ENCODE measurements at regions not wholly inside any gene's neighbourhood (a gene's known extent, or its start where the extent isn't known, plus 50 kb on each side); places are given as distances from the start of the nearest gene placed in this dataset.

DNA sequence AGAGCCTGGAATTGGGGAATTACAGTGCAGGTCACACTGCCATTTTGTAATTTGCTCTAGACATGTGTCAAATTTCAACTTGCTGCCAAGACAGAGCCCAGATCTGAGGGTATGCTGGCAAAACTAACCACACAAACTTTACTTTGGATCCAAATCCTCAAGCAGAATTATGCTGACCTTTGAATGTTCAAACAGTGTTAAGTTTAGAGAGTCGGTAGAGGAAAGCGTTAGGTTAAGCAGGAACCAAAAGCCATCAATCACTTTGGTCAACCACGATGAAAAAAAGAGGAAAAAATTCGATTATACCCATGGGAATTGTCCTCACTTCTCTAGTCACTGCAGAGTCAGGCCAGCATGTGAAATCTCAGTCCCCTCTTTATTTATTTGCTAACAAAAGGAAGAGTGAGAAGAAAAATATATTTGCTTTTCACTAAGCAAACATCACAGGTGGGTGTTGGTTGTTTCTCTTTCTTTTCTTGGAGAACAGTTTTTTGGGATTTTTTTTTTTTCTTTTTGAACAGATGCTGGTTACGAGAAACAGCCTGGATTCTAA lies 105.1 kb upstream of the ADGRF1 start:
- DNase-seq (ENCODE audit: insufficient read length, low spot score, missing footprints) = no peak
- Histone ChIP-seq H3K4me2 (ENCODE audit: insufficient read depth, low read length) (peak overlapping the region; percentile 19), H2AFZ (ENCODE audit: low read length) (no peak overlapping the region), H3K79me2 (ENCODE audit: insufficient read depth, low read length) (no peaks in the 10 kb centered on the region), H3K36me3 (ENCODE audit: insufficient read depth, low read length) (no peaks in the 10 kb centered on the region), H3K4me3 (ENCODE audit: insufficient read depth, low read length) (no peak overlapping the region), H3K4me1 (ENCODE audit: insufficient read depth, low read length) (peaks cover 19% of the 10 kb centered on the region), H4K20me1 (ENCODE audit: insufficient read depth, low read length) (no peaks in the 10 kb centered on the region), H3K27ac (ENCODE audit: low read depth, low read length) (no peak overlapping the region), H3K27me3 (ENCODE audit: insufficient read depth, low read length) (peaks cover 3% of the 10 kb centered on the region), H3K9me3 (ENCODE audit: low read depth, low read length) (no peaks in the 10 kb centered on the region)
- TF ChIP-seq, protein P1, sequence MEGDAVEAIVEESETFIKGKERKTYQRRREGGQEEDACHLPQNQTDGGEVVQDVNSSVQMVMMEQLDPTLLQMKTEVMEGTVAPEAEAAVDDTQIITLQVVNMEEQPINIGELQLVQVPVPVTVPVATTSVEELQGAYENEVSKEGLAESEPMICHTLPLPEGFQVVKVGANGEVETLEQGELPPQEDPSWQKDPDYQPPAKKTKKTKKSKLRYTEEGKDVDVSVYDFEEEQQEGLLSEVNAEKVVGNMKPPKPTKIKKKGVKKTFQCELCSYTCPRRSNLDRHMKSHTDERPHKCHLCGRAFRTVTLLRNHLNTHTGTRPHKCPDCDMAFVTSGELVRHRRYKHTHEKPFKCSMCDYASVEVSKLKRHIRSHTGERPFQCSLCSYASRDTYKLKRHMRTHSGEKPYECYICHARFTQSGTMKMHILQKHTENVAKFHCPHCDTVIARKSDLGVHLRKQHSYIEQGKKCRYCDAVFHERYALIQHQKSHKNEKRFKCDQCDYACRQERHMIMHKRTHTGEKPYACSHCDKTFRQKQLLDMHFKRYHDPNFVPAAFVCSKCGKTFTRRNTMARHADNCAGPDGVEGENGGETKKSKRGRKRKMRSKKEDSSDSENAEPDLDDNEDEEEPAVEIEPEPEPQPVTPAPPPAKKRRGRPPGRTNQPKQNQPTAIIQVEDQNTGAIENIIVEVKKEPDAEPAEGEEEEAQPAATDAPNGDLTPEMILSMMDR (IDR thresholded peaks at IDR 0.05; ENCODE audit: extremely low read depth, low read depth, low read length) = no peak

GRCh38 chr6:47146431-47147174 lies 104.5 kb upstream of the ADGRF1 start:
- TF ChIP-seq, protein P1 (IDR thresholded peaks at IDR 0.05; ENCODE audit: extremely low read depth, low read depth, low read length) = no peak
- peaks cover 3% of the 10 kb centered on the region for H3K27me3 ChIP-seq (ENCODE audit: insufficient read depth, low read length)
- no peaks in the 10 kb centered on the region for H3K79me2 ChIP-seq (ENCODE audit: insufficient read depth, low read length)
- H3K9me3 ChIP-seq (ENCODE audit: low read depth, low read length) = no peaks in the 10 kb centered on the region
- no peak overlapping the region for H3K4me3 ChIP-seq (ENCODE audit: insufficient read depth, low read length)
- H2AFZ ChIP-seq (ENCODE audit: low read length) = peak overlapping the region; percentile 41
- peaks cover 19% of the 10 kb centered on the region for H3K4me1 ChIP-seq (ENCODE audit: insufficient read depth, low read length)
- no peaks in the 10 kb centered on the region for H4K20me1 ChIP-seq (ENCODE audit: insufficient read depth, low read length)
- no peak overlapping the region for H3K27ac ChIP-seq (ENCODE audit: low read depth, low read length)
- no peak for DNase-seq (ENCODE audit: insufficient read length, low spot score, missing footprints)
- H3K4me2 ChIP-seq (ENCODE audit: insufficient read depth, low read length) = peak overlapping the region; percentile 19
- H3K36me3 ChIP-seq (ENCODE audit: insufficient read depth, low read length) = no peaks in the 10 kb centered on the region

DNA sequence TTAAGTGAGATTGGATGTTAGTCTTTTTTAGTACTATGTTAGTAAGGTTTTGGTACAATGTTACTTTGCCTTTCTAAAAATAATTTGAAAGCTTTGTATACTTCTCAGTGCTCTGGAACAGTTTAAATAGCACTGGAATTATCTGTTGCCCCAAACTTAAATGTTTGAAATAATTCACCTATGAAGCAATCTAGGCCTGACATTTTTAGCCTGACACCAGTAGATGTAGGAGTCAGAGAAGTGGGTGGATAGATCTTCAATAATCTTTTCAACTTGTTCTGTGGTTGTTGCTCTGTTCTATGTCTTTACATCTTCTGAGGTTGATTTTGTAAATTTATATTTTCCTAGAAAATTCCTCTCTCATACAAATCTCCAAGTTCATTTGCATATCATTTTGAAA lies 103.1 kb upstream of the ADGRF1 start:
- Histone ChIP-seq H3K27ac (ENCODE audit: low read depth, low read length) (no peak overlapping the region), H3K36me3 (ENCODE audit: insufficient read depth, low read length) (no peaks in the 10 kb centered on the region), H3K4me1 (ENCODE audit: insufficient read depth, low read length) (peaks cover 19% of the 10 kb centered on the region), H3K4me2 (ENCODE audit: insufficient read depth, low read length) (no peak overlapping the region), H3K79me2 (ENCODE audit: insufficient read depth, low read length) (no peaks in the 10 kb centered on the region), H2AFZ (ENCODE audit: low read length) (no peak overlapping the region), H3K9me3 (ENCODE audit: low read depth, low read length) (no peaks in the 10 kb centered on the region), H3K4me3 (ENCODE audit: insufficient read depth, low read length) (no peak overlapping the region), H3K27me3 (ENCODE audit: insufficient read depth, low read length) (peaks cover 3% of the 10 kb centered on the region), H4K20me1 (ENCODE audit: insufficient read depth, low read length) (no peaks in the 10 kb centered on the region)
- TF ChIP-seq, protein P1 (IDR thresholded peaks at IDR 0.05; ENCODE audit: extremely low read depth, low read depth, low read length) = no peak
- no peak for DNase-seq (ENCODE audit: insufficient read length, low spot score, missing footprints)

DNA sequence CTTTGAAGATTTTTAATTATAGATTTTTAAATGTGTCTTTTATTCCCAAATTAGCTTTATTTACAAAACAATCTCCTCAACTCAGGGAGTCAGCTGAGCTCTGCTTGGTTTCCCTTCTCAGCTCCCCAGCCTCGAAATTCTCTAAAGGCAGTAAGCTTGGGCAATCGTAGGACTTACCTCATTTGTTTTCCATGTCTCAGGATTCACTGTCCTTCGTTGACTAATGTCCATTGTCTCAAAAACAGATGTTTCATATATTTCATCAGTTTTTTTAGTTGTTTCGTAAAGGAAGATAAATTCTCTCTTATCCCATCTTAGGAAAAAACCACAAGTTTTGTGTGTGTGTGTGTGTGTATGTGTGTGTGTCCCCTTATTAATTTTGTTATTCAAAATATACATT lies 102.2 kb upstream of the ADGRF1 start:
- no peak overlapping the region for H2AFZ ChIP-seq (ENCODE audit: low read length)
- H3K4me1 ChIP-seq (ENCODE audit: insufficient read depth, low read length) = peaks cover 19% of the 10 kb centered on the region
- H3K36me3 ChIP-seq (ENCODE audit: insufficient read depth, low read length) = no peaks in the 10 kb centered on the region
- H3K4me3 ChIP-seq (ENCODE audit: insufficient read depth, low read length) = no peak overlapping the region
- H3K4me2 ChIP-seq (ENCODE audit: insufficient read depth, low read length) = no peak overlapping the region
- DNase-seq (ENCODE audit: insufficient read length, low spot score, missing footprints) = no peak
- no peak overlapping the region for H3K27ac ChIP-seq (ENCODE audit: low read depth, low read length)
- TF ChIP-seq, protein P1 (IDR thresholded peaks at IDR 0.05; ENCODE audit: extremely low read depth, low read depth, low read length) = no peak
- H4K20me1 ChIP-seq (ENCODE audit: insufficient read depth, low read length) = no peaks in the 10 kb centered on the region
- H3K9me3 ChIP-seq (ENCODE audit: low read depth, low read length) = no peaks in the 10 kb centered on the region
- H3K79me2 ChIP-seq (ENCODE audit: insufficient read depth, low read length) = no peaks in the 10 kb centered on the region
- no peaks in the 10 kb centered on the region for H3K27me3 ChIP-seq (ENCODE audit: insufficient read depth, low read length)

Measured in osteoblast (primary cell).